Activated CD8-positive, alpha-beta memory T cell treated with anti-CD3 and anti-CD28 coated beads for 48 hours (primary cell): ENCODE measurements at regions not wholly inside any gene's neighbourhood (a gene's known extent, or its start where the extent isn't known, plus 50 kb on each side); places are given as distances from the start of the nearest gene placed in this dataset.
"Not testable (repeated sequence)": the region's sequence is repeated elsewhere in the genome, so short reads cannot be mapped to it uniquely, and the experiment has no call there.

Experiments
- DNase-seq, 3 experiments: peaks; one replicate each; pipeline ENCODE4 v3.0.0-alpha.2; 2020; ENCODE audit warnings: low read depth in 2 of 3, low spot score in 2 of 3

DNA sequence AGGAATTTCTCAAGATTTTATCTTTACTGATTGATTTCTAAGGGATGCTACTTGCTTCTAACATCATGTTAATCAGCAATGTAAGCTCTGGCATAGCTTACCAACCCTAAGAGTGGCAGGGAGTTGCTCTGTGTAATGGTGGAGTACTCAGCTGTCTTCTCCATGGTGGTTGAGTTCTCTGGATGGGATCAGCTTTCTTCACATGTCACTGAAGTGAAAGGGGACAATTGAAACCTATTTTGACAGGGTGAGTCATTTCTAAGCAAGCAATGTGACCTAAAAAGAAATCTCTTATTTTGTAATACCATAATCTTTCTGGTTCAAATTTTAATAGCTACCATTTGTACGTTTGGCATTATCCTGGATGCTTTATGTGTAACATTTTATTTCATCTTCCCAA lies 430.4 kb downstream of the GJA1 start:
- DNase-seq = no peak

DNA sequence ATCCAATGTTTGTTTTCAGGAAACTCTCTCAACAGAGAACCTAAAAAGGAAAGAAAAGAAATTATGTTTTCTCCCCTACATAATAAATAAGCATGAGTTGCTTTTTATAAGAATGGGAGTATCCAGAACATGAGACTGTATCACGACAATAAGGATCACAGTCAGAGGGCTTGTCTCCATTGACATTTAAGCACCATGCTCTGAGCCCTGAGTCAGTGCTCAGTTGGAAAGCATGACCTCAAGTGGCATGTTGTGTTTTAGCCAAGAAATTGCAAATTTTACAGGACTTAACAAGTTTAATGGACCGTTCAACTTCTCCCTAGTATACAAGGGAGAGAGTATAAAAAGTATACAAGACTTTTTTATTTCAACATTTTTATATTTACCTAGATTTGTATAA lies 431.6 kb downstream of the GJA1 start:
- DNase-seq = no peak

DNA sequence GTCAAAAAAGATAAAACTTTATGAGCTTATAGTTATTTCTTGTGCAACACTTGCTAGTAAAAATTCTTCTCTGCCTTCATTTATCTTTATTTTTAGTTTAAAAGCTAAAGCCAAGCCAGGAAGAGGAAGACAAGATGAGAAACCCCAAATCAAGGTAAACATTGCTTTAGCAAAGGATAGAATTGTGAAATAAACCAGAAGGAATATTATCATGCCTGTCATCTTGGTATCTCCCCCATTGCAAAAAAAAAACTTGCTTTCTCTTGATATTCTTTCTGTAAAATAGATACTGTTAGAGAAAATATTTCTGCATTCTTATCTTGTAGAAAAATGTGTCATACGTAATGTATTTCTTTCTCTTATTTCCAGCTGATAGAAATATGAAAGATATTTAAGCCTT lies 432.8 kb downstream of the GJA1 start:
- DNase-seq = no peak

DNA sequence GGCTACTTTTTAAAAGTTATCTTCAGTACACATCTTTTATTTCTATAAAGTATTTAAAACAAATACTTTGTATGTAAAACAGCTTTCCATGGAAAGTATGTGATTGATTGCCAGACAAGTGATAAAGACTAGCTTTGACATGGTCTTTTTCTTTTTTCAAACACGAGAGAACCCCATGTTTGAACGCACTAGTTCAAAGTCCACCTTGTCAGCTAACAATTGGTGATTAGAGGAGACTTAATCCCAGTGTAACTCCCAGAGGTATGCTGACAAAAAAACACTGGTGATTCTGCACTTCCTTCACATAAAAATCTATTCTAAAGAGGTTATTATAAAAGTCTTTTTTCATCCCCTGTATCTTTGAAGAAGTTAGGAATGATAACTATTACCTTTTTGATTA lies 438.1 kb downstream of the GJA1 start:
- no peak for DNase-seq

DNA sequence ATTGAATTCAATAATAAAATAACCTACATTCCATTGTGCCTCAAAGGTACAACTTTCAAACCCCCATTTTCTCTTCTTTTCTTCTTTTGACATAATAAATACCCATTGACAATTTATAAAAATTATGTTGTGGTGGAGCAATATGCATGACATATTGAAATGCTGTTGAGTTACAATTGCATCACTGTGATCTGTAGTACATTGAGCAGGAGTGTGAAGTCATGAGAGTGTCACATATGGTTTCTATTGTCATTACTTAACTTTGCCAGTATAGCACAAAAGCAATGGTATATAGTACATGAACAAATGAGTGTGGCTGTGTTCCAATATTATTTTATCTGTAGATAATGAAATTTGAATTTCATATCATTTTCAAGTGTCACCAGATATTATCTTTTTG lies 441.3 kb downstream of the GJA1 start:
- no peak for DNase-seq

DNA sequence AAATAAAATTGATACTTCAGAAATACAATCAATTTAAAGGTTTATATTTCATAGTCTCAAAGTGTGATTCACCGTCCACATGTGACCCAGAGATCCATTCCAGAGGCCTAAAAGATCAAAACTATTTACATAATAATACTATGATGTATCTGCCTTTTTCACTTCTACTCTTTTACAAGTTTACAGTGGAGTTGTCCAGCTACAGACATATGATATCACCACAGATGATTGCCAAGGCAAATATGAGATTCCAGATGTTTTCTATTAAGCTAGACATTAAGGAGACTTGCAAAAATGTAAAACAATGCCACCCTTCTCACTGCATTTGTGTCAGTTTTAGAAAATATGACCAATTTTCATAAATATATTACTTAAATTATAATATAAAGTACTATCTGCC lies 443.7 kb downstream of the GJA1 start:
- DNase-seq = no peak

DNA sequence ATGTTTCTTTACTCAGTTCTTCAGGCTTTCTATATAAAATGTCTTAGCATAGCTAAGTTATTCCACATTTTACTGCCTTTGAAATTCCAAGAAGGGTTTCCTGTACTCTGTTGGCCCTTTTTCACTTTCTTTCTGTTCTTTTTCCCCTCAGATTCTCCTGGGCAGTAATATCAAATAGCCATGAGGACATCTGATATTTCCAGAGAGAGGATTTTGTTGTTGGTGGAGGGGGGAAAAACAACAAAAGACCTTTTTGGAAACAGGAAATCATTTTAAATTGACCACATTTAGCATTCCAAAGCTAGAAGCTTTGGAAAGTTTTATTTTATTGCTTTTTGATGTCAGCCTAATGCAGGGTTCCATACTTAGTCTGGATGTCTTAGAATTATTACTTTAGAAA lies 445.4 kb downstream of the GJA1 start:
- DNase-seq = no peak

DNA sequence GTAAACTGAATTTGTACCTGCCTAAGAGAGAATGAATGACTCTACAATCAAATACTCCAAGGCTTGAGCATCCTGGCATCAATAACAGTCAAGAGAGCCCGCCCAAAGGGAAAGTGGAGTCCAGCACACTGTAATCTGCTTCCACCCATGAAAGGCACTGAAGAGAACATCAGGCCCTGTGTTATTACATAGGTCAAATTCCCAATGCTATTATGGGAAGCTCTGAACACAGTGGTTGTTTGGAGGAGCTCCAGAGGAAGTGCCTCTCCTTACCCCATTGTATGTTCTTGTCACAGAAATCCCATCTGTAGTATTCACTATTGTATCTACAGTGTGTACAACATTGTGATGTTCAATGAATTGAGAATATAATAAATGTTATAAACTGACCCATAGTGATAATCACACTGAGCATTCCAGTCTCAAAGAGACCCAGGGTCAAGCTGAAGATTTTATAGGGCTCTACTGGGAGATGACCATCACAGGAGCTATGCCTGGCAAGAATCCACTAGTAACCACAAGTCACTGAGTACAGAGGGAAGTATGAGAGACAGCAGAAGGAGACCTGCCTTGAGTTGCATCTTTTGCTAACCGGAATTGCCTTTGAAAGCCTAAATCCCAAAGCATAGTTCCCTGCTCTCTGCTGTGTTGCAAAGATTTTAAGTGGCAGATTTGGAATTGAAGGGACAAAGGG lies 446.7 kb downstream of the GJA1 start:
- DNase-seq = no peak

DNA sequence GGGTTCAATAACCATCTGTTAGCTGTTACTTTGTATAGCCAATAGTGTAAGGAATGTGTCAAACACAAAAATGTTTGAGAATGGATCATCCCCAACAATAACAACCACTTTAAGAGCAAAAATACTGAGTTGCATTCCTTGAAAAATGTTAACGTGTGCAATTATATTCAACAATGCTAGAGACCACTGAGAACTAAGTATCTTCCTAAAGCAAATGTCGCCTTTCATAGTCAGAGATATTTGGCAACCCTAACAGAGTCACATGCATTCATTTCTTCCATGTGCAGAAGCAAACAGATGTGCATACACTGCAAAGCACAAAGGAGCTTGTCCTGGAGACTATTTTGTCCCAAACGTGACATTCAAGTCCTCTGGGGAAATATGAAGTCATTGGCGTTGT lies 448.6 kb downstream of the GJA1 start:
- DNase-seq = no peak

DNA sequence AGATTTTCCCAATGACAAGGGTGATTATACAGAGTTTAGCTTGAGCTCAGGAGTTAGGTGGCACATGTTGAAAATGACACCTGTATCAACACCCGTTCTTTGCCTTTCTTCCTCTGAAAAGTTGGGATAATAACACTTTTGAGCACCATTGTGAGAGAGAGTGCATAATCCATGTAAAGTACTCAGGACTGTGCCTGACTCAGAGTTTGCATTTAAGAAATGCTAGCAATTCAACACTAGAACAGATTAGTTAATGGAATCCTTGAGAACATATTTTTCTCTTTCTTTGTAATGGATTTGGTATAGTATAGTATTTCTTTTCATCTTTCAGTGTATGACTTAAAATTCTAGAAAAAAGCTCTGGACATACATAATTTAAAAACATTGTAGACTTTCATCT lies 449.2 kb downstream of the GJA1 start:
- no peak for DNase-seq

DNA sequence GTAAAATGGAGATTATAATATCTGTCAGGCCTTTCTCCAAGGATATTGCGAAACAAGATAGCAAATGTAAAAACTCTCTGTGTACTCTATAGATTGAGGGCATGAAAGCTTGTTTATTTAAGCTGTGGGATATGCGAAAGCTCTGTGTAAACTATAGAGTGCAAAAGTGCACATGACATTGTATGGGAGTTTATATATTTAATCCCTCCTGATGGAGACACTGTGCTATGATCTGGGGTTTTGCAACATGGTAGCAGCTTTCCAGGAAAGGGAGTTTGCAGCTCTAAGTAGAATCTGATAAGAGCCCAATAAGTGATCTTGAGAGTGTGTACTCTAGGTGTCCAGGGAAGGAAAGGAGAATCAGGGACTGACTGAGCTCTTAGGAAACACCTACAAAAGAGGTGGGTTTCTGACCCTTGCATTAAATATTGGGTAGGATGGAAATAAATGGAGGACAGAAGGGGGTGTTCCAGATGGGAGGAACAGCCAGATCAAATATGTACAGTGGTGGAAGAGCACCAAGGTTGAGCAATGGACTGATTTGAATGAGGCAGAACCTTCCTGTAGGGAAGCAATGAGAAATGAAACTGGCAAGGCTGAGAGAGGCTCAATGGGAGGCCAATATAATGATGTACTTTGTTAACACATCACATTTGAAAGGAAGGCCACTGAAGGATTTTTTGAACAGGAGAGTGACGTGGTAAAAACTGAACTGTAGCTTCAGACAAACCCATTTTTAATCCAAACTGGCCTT lies 450.1 kb downstream of the GJA1 start:
- DNase-seq = no peak

DNA sequence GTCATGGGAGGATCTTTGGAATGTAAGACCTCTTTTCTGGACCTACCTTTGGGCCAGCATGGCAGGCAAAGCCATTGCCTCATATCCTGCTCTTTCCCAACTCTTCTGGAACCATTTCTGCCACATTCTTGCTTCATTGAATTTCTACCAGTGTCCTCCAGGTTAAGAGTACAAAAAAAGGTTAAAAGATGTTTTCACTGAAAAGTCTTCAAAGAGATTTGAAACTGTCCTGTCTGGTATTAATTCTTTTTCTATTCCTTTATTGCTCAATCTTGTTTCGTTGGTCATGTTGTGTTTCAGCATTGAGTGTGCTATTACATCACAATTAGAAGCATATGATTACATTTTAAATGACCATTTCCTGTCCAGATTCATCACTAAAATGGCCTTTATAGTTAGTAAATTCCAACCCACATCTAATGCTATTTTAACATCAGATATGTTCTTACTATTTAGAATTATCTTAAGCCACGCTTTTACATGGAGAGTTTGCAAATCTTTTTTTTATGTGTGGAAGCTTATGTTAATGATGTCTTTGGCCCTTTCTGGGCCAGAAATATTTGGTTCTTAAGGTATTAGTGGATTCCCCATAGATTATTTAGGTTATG lies 450.9 kb downstream of the GJA1 start:
- DNase-seq = no peak

DNA sequence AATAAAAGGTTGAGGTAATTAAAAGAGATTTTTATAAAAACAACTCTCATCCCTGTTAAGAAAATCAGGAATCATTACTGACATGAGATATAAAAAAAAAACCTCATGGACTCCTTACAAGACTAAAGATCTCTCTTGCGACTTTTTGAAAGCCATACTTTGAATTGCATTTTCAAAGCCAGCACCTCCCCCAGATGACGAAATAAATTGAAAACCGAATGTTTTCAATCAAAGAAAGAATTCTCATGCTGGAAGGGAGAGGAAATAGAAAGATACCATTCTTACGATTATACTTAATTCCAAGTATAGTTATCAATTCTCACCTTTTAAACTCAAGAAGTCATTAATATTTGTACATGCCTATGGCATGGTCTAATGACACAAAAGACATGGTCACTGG lies 452.3 kb downstream of the GJA1 start:
- no peak for DNase-seq

DNA sequence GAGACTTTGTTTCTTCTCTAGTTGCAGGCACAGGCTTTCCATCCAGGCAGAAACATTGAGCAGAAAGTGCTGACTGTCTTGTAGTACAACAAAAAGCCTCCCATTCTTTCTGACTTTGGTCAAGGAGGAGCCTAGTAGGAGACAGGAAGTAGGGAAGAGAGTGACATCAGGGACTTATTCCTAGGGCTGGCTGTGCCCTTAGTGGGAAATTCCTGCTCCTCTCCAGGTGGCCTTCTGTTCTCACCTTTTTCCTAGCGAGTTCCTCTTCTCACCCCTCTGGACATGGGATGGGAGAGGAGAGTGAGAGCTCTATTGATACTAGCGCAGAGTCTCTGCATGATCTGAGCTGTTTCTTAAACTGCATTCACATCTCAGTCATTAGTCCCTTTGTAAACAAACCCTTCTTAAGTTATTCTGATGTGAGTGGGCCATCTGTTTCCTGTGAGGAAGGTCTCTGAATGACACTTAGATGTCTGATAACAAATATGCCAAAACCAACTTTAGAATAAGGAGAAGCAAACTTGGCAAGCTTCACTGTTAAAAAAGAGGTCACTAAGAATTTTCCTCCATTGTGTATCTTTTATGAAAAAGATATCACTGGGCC lies 455.0 kb downstream of the GJA1 start:
- no peak for DNase-seq

DNA sequence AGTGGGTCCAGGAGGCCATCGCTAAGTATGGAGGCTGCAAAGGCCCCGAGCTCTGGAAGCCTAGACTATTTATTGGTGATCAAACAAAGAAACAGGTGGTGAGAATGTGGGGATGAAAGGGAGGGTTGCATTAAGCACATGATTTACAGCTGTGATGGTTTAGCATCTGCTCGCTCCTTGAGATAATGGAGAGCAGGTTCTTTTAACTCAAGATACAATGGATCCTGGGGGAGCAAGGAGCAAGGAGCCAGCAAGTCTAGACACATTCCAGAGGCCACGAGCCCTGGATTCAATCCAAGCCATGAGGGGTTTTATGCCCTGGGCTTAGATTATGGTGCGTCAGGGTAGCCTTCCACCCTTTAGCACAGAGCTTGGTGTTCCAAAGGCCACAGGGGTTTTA lies 460.3 kb downstream of the GJA1 start:
- DNase-seq = not testable (repeated sequence)

DNA sequence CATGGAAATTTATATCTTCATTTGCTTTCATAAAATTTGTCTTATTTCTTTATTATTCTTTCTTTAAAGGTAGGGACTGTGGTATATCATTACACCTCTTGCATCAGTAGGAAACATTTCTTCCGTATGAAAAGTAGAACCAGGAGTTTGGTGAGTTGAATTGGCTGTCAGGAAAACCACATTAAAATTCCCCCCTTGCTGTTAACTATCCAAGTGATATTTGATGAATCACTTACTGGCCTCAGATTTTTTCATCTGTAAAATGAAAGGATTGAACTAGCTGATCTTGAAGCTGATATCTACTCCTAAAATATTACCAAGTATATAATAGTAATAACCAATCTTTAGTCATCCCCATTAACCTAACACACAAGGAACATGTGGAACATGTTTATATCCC lies 460.9 kb downstream of the GJA1 start:
- DNase-seq = no peak

DNA sequence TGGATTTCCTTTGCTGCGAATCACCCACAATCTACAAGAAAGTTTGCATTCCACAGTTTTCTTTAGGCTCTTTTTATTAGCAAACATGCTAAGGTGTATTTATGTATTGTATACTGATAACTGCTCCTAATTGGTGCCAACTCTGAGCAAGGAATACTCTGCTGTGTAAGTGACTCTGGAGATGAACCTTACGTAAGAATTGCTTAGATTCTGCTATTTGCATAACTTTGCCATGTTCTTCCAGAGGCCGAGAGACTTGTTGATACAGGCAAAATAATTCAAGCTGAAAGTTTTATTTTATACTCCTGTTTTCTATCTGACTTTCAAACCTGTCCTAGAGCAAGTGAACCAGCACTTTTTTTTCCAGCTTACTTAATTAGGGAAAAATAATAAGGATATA lies 461.3 kb downstream of the GJA1 start:
- DNase-seq = no peak

DNA sequence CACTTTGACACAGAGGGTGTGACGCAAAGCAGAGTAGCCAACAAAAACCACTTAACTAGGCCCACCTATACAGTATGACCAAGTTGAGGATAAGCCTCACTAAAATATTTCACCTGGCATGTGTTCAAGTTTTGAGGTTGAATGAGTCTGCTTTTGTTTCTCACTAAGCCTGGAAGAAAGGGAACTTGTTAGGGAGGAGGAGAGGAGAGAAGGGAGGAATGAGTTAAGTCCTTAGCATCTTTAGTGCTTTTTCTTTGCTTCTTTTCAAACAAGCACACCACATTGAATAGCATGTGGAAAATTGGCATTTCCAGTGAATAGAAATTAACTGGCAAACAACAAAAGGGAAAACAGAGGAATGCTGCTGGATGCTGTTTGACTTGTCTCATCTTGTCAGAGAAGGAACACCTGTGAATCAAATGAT lies 461.9 kb downstream of the GJA1 start:
- no peak for DNase-seq

DNA sequence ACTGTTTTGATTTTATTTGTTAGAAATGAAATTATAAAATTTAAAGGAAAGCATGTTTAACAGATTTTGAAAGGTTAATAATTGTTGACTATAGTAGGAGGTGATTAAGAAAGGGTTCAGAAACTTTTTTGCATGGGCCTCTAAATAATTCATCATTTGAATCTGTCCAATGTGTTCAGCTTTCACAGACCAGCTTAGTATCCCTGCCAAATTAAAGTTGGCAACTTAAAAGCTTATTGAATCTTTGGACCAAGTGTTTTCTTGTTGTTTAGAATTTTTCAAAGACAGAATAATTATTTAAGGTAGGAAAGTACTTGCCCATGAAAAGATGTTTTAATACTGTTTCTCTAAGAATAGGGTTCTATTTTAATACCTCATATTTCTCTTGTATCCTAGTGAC lies 466.0 kb downstream of the GJA1 start:
- no peak for DNase-seq

DNA sequence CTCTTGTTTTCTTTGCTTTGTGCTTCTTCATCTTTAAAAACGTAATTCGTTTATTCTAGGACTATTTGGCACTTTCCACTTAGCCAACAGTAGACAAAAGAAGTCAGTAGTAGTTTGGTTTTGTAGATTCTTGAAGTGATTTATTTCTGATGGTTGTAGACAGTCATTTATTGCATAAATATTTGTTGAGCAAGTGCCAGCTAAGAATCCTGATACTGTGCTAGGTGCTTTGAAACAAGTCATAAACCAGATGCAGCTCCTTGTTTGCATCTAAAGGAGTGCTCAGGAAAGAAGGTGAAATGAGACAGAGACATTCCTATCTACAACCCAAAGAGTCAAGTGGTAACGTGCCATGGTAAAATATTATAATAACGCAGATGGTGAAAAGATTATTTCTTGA lies 469.1 kb downstream of the GJA1 start:
- DNase-seq = no peak

DNA sequence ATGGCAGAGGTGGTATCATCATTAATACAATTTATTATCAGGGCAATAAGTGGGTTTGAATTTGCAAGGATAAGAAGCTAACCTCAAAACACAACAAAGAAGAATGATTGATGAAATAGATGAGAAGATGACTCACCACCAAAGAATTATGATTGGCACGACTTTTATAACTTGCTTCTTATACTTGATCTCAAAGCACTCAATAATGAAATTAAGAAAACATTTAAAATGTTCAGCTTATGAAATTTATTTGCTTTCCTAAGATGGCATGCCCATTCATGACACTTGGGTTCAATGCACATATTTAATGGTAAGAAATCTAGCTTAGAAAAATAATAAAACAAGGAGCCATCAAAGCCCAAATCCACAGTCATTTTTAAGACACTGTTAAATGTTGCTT lies 477.5 kb downstream of the GJA1 start:
- DNase-seq = no peak

DNA sequence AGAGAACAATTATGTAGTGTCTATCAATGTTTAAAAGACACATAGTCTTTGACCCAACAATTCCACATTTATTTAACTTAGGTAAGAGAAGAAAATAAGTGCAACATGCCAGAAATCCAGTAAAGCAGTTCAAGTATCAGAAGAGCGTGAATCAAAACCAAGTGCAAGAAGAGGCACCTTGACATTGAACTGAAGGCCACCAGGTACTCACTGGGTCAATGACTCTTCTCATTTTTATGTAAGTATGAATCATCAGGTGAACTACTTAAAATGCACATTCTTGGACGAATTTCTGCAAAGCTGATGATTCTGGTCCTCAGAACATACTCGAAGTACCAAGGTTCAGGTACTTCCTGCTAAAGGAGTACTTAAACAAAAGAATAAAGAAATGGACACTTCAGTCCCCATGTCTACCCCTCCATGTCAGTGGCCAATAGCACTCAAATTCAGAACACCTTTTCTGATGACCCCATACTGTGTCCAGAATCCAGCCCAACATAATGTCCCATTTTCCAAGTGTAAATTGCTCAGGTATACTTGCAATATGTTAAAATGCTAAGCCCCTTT lies 481.9 kb downstream of the GJA1 start:
- no peak for DNase-seq
